HEK293 (cell line): ENCODE measurements at regions not wholly inside any gene's neighbourhood (a gene's known extent, or its start where the extent isn't known, plus 50 kb on each side); places are given as distances from the start of the nearest gene placed in this dataset.

Experiments
- CTCF ChIA-PET: fragments of 350-600 bp; formaldehyde crosslinking; extraction: SDS; loops from one replicate; lab custom pipeline; 2021; ENCODE audit warnings: antibody characterized with exemption; lab: Yijun Ruan, JAX
- POLR2A ChIA-PET: fragments of 300-600 bp; formaldehyde crosslinking; extraction: SDS; loops from one replicate; lab custom pipeline; 2020; ENCODE audit warnings: antibody characterized with exemption, inconsistent platforms; lab: Yijun Ruan, JAX
- H3K27ac ChIP-seq: fragments of 200-500 bp; sonication (Bioruptor generic); 2 replicates; pipeline ENCODE4 v1.5.1; 2014; ENCODE audit warnings: low read depth, low read length, control low read depth, inconsistent platforms; ENCODE audit errors: extremely low read depth
- H3K36me3 ChIP-seq, 2 experiments: fragments of 200-500 bp in 1 of 2; sonication (Bioruptor generic) in 1 of 2; 1 replicate in 1 of 2; 2 replicates in 1 of 2; pipeline ENCODE4 v1.5.1; 2014 to 2017; ENCODE audit warnings: inconsistent platforms in 2 of 2, low read length in 2 of 2; ENCODE audit not compliant: control insufficient read depth in 2 of 2, insufficient read depth in 1 of 2
- H3K4me1 ChIP-seq: fragments of 200-500 bp; sonication (Bioruptor generic); 2 replicates; pipeline ENCODE4 v1.5.1; 2014; ENCODE audit warnings: mild to moderate bottlenecking, low read length, inconsistent platforms; ENCODE audit not compliant: control insufficient read depth, insufficient read depth
- H3K4me3 ChIP-seq: 2 replicates; pipeline ENCODE4 v1.5.1; 2011; ENCODE audit warnings: low read depth, mild to moderate bottlenecking, control low read depth, low read length, moderate library complexity
- H3K9me3 ChIP-seq: fragments of 200-500 bp; sonication (Bioruptor generic); 2 replicates; pipeline ENCODE4 v1.5.1; 2014; ENCODE audit warnings: low read depth, low read length, inconsistent platforms; ENCODE audit not compliant: control insufficient read depth, insufficient read depth
- IKZF3 ChIP-seq: fragments of 450-650 bp; IDR thresholded peaks from 2 replicates; pipeline ENCODE4 v1.5.0; 2018; ENCODE audit warnings: missing biosample characterization, mild to moderate bottlenecking, missing genetic modification characterization, moderate library complexity
- OVOL3 ChIP-seq: fragments of 450-650 bp; formaldehyde crosslinking; IDR thresholded peaks from 2 replicates; pipeline ENCODE4 v1.5.1; 2016; ENCODE audit warnings: missing biosample characterization, missing genetic modification characterization
- SP7 ChIP-seq: fragments of 450-650 bp; formaldehyde crosslinking; IDR thresholded peaks from 2 replicates; pipeline ENCODE4 v1.5.1; 2016; ENCODE audit warnings: missing biosample characterization, missing genetic modification characterization
- TSHZ1 ChIP-seq: fragments of 450-650 bp; formaldehyde crosslinking; IDR thresholded peaks from 2 replicates; pipeline ENCODE4 v1.5.1; 2016; ENCODE audit warnings: missing biosample characterization, missing genetic modification characterization, borderline replicate concordance
- WT1 ChIP-seq: fragments of 450-650 bp; formaldehyde crosslinking; IDR thresholded peaks from 2 replicates; pipeline ENCODE4 v1.5.1; 2016; ENCODE audit warnings: missing biosample characterization, missing genetic modification characterization
- ZFP37 ChIP-seq: fragments of 450-650 bp; formaldehyde crosslinking; IDR thresholded peaks from 2 replicates; pipeline ENCODE4 v1.5.1; 2016; ENCODE audit warnings: missing biosample characterization, missing genetic modification characterization
- ZNF10 ChIP-seq: fragments of 450-650 bp; formaldehyde crosslinking; IDR thresholded peaks from 2 replicates; pipeline ENCODE4 v1.5.1; 2017; ENCODE audit warnings: missing biosample characterization, missing genetic modification characterization
- ZNF112 ChIP-seq: fragments of 450-650 bp; formaldehyde crosslinking; IDR thresholded peaks from 2 replicates; pipeline ENCODE4 v1.5.0; 2017; ENCODE audit warnings: missing biosample characterization, missing genetic modification characterization
- ZNF140 ChIP-seq: fragments of 450-650 bp; formaldehyde crosslinking; IDR thresholded peaks from 2 replicates; pipeline ENCODE4 v1.5.1; 2016; ENCODE audit warnings: missing biosample characterization, missing genetic modification characterization
- ZNF146 ChIP-seq: fragments of 450-650 bp; formaldehyde crosslinking; IDR thresholded peaks from 2 replicates; pipeline ENCODE4 v1.5.1; 2016; ENCODE audit warnings: missing biosample characterization, missing genetic modification characterization
- ZNF214 ChIP-seq: fragments of 450-650 bp; formaldehyde crosslinking; IDR thresholded peaks from 2 replicates; pipeline ENCODE4 v1.5.1; 2017; ENCODE audit warnings: missing biosample characterization, mild to moderate bottlenecking, missing genetic modification characterization, borderline replicate concordance
- ZNF221 ChIP-seq: fragments of 450-650 bp; formaldehyde crosslinking; IDR thresholded peaks from 2 replicates; pipeline ENCODE4 v1.5.1; 2017; ENCODE audit warnings: missing biosample characterization, missing genetic modification characterization, borderline replicate concordance
- ZNF223 ChIP-seq: fragments of 450-650 bp; formaldehyde crosslinking; IDR thresholded peaks from 2 replicates; pipeline ENCODE4 v1.5.1; 2016; ENCODE audit warnings: missing biosample characterization, missing genetic modification characterization
- ZNF23 ChIP-seq: fragments of 450-650 bp; formaldehyde crosslinking; IDR thresholded peaks from 2 replicates; pipeline ENCODE4 v1.5.1; 2016; ENCODE audit warnings: missing biosample characterization, missing genetic modification characterization, borderline replicate concordance
- ZNF266 ChIP-seq: fragments of 450-650 bp; formaldehyde crosslinking; IDR thresholded peaks from 2 replicates; pipeline ENCODE4 v1.5.1; 2016; ENCODE audit warnings: missing biosample characterization, missing genetic modification characterization, low read depth
- ZNF324 ChIP-seq: fragments of 450-650 bp; formaldehyde crosslinking; IDR thresholded peaks from 2 replicates; pipeline ENCODE4 v1.5.1; 2016; ENCODE audit warnings: missing biosample characterization, missing genetic modification characterization
- ZNF335 ChIP-seq: fragments of 450-650 bp; formaldehyde crosslinking; conservative IDR thresholded peaks from 2 replicates; pipeline ENCODE4 v1.5.1; 2016; ENCODE audit warnings: missing biosample characterization, missing genetic modification characterization
- ZNF366 ChIP-seq: fragments of 450-650 bp; formaldehyde crosslinking; conservative IDR thresholded peaks from 2 replicates; pipeline ENCODE4 v1.5.1; 2016; ENCODE audit warnings: missing biosample characterization, missing genetic modification characterization
- ZNF394 ChIP-seq: fragments of 450-650 bp; formaldehyde crosslinking; IDR thresholded peaks from 2 replicates; pipeline ENCODE4 v1.5.1; 2016; ENCODE audit warnings: missing biosample characterization, missing genetic modification characterization, mild to moderate bottlenecking, moderate library complexity, borderline replicate concordance
- ZNF404 ChIP-seq: fragments of 450-650 bp; formaldehyde crosslinking; IDR thresholded peaks from 2 replicates; pipeline ENCODE4 v1.5.1; 2017; ENCODE audit warnings: missing biosample characterization, missing genetic modification characterization
- ZNF426 ChIP-seq: fragments of 450-650 bp; formaldehyde crosslinking; IDR thresholded peaks from 2 replicates; pipeline ENCODE4 v1.5.1; 2017; ENCODE audit warnings: missing biosample characterization, missing genetic modification characterization, mild to moderate bottlenecking, inconsistent platforms, moderate library complexity
- ZNF544 ChIP-seq: fragments of 450-650 bp; formaldehyde crosslinking; IDR thresholded peaks from 2 replicates; pipeline ENCODE4 v1.5.0; 2017; ENCODE audit warnings: missing biosample characterization, missing genetic modification characterization
- ZNF548 ChIP-seq: fragments of 450-650 bp; formaldehyde crosslinking; IDR thresholded peaks from 2 replicates; pipeline ENCODE4 v1.5.1; 2016; ENCODE audit warnings: missing biosample characterization, missing genetic modification characterization
- ZNF561 ChIP-seq: fragments of 450-650 bp; IDR thresholded peaks from 2 replicates; pipeline ENCODE4 v1.5.1; 2018; ENCODE audit warnings: missing biosample characterization, missing genetic modification characterization, borderline replicate concordance
- ZNF624 ChIP-seq: fragments of 450-650 bp; formaldehyde crosslinking; IDR thresholded peaks from 2 replicates; pipeline ENCODE4 v1.5.1; 2017; ENCODE audit warnings: missing biosample characterization, missing genetic modification characterization
- ZNF629 ChIP-seq: fragments of 450-650 bp; formaldehyde crosslinking; IDR thresholded peaks from 2 replicates; pipeline ENCODE4 v1.5.1; 2017; ENCODE audit warnings: missing biosample characterization, missing genetic modification characterization
- ZNF660 ChIP-seq: fragments of 450-650 bp; IDR thresholded peaks from 2 replicates; pipeline ENCODE4 v1.5.1; 2018; ENCODE audit warnings: missing biosample characterization, mild to moderate bottlenecking, missing genetic modification characterization
- ZNF677 ChIP-seq: fragments of 450-650 bp; IDR thresholded peaks from 2 replicates; pipeline ENCODE4 v1.5.0; 2018; ENCODE audit warnings: missing biosample characterization, mild to moderate bottlenecking, missing genetic modification characterization, moderate library complexity
- ZNF843 ChIP-seq: fragments of 450-650 bp; formaldehyde crosslinking; IDR thresholded peaks from 2 replicates; pipeline ENCODE4 v1.5.1; 2016; ENCODE audit warnings: missing biosample characterization, missing genetic modification characterization
- ZSCAN16 ChIP-seq: fragments of 450-650 bp; formaldehyde crosslinking; IDR thresholded peaks from 2 replicates; pipeline ENCODE4 v1.5.1; 2016; ENCODE audit warnings: missing biosample characterization, missing genetic modification characterization
- TF ChIP-seq, protein P1 (sequence below): sonication (generic); formaldehyde crosslinking; IDR thresholded peaks from 2 replicates; pipeline ENCODE4 v1.8.1; 2022; ENCODE audit warnings: mild to moderate bottlenecking, moderate library complexity, missing genetic modification reagents
- TF ChIP-seq, protein P2 (sequence below): fragments of 450-650 bp; formaldehyde crosslinking; IDR thresholded peaks from 2 replicates; pipeline ENCODE4 v1.5.1; 2016; ENCODE audit warnings: missing biosample characterization, missing genetic modification characterization

- CTCF ChIA-PET = interaction anchor here (0.6 kb wide), 1 partner anchor 158 kb away, joined by 3 read pairs; no protein-coding TSS in a partner anchor
- Histone ChIP-seq H3K9me3 (no peaks in the 10 kb centered on the region), H3K27ac (no peak overlapping the region), H3K36me3 (no peaks in the 10 kb centered on the region), H3K4me1 (no peaks in the 10 kb centered on the region), H3K4me3 (no peak overlapping the region)
- no peak for TF ChIP-seq ZNF214 (tag by site-specific recombination)
- TF ChIP-seq ZNF561 = no peak
- TF ChIP-seq ZNF223 (tag by site-specific recombination) = no peak
- TF ChIP-seq ZNF629 (tag by site-specific recombination) = no peak
- TF ChIP-seq SP7 (tag by site-specific recombination) = no peak
- TF ChIP-seq OVOL3 (tag by site-specific recombination) = no peak
- TF ChIP-seq ZNF266 (tag by site-specific recombination) = no peak
- TF ChIP-seq IKZF3 (tag by site-specific recombination) = no peak
- TF ChIP-seq ZNF335 (tag by site-specific recombination) = no peak
- TF ChIP-seq ZSCAN16 (tag by site-specific recombination) = no peak
- no peak for TF ChIP-seq ZNF394 (tag by site-specific recombination)
- TF ChIP-seq, protein P1, sequence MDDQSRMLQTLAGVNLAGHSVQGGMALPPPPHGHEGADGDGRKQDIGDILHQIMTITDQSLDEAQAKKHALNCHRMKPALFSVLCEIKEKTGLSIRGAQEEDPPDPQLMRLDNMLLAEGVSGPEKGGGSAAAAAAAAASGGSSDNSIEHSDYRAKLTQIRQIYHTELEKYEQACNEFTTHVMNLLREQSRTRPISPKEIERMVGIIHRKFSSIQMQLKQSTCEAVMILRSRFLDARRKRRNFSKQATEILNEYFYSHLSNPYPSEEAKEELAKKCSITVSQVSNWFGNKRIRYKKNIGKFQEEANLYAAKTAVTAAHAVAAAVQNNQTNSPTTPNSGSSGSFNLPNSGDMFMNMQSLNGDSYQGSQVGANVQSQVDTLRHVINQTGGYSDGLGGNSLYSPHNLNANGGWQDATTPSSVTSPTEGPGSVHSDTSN (CRISPR knock-in tag) = no peak
- no peak for TF ChIP-seq ZNF146
- no peak for TF ChIP-seq ZNF23 (tag by site-specific recombination)
- no peak for TF ChIP-seq ZNF677 (tag by site-specific recombination)
- no peak for TF ChIP-seq ZNF548
- TF ChIP-seq ZNF660 (tag by site-specific recombination) = no peak
- no peak for TF ChIP-seq ZNF426 (tag by site-specific recombination)
- POLR2A ChIA-PET = no interaction called here
Observed at GRCh38 chr16:64276646-64277045, 845.2 kb downstream of the CDH11 start.

DNA sequence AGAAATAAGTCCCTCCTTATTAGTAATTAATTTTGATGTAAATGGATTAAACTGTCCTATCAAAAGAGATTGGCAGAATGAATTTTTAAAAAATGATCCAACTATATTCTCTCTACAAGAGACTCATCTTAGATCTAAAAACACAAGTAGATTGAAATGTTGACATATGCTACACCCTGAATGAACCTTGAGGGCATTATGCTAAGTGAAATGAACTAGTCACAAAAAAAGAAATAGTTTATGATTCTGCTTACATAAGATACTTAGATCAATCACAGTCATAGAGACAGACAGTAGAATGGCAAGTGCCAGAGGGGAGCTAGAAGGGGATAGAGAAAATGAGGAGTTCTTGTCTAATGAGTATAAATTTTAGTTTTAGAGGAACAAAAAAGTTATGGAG is 849.8 kb downstream of the CDH11 start:
- no peak overlapping the region for H3K27ac ChIP-seq
- H3K9me3 ChIP-seq = no peaks in the 10 kb centered on the region
- no peaks in the 10 kb centered on the region for H3K36me3 ChIP-seq
- no peak overlapping the region for H3K4me3 ChIP-seq
- POLR2A ChIA-PET = no interaction called here
- CTCF ChIA-PET = no interaction called here
- H3K4me1 ChIP-seq = no peaks in the 10 kb centered on the region
- TF ChIP-seq ZNF23 (tag by site-specific recombination) = no peak
- no peak for TF ChIP-seq WT1 (tag by site-specific recombination)
- TF ChIP-seq, protein P2, sequence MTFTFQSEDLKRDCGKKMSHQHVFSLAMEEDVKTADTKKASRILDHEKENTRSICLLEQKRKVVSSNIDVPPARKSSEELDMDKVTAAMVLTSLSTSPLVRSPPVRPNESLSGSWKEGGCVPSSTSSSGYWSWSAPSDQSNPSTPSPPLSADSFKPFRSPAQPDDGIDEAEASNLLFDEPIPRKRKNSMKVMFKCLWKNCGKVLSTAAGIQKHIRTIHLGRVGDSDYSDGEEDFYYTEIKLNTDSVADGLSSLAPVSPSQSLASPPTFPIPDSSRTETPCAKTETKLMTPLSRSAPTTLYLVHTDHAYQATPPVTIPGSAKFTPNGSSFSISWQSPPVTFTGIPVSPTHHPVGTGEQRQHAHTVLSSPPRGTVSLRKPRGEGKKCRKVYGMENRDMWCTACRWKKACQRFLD (tag by site-specific recombination) = no peak
- TF ChIP-seq ZNF140 = no peak
- no peak for TF ChIP-seq ZNF544 (tag by site-specific recombination)
- TF ChIP-seq ZNF366 (tag by site-specific recombination) = no peak
- TF ChIP-seq ZFP37 (tag by site-specific recombination) = no peak
- TF ChIP-seq ZNF112 (tag by site-specific recombination) = no peak
- no peak for TF ChIP-seq ZNF404 (tag by site-specific recombination)
- no peak for TF ChIP-seq ZNF843 (tag by site-specific recombination)
- no peak for TF ChIP-seq ZNF10
- no peak for TF ChIP-seq TSHZ1 (tag by site-specific recombination)
- no peak for TF ChIP-seq ZNF624
- no peak for TF ChIP-seq ZNF677 (tag by site-specific recombination)
- no peak for TF ChIP-seq ZNF221 (tag by site-specific recombination)
- TF ChIP-seq ZNF324 (tag by site-specific recombination) = no peak
